T-helper 2 cell (primary cell): ENCODE measurements at regions not wholly inside any gene's neighbourhood (a gene's known extent, or its start where the extent isn't known, plus 50 kb on each side); places are given as distances from the start of the nearest gene placed in this dataset.
"Not testable (repeated sequence)": the region's sequence is repeated elsewhere in the genome, so short reads cannot be mapped to it uniquely, and the experiment has no call there.

Source experiments
- DNase-seq, 5 experiments: peaks; one replicate each; pipeline versions ENCODE4 v3.0.0 to v3.0.0-alpha.2; 2012 to 2022

DNA sequence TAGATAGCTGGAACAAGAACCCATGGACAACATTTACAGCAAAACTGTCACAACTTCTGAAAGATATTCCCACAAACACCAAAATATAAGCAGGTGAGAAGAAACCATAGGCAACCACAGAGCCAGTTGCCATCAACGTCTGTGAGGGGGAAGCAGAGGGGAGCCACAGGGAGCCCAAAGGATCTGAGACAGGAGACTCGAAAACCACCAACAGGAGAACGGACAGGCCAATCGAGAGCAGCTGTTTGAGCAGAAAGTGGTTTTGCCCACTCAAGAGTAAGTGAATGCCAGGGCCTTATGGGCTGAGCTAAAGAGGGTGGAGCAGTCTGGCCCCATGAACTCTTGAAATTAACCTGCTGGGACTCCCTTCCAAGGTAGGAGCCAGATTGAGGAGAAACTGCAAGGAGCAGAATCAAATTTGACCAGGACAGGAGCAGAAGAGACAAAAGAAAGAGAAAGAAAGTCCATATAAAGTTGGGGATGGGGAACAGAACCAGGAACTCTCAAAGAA is 195.4 kb downstream of the ANKRD60 start:
- no peak for DNase-seq

DNA sequence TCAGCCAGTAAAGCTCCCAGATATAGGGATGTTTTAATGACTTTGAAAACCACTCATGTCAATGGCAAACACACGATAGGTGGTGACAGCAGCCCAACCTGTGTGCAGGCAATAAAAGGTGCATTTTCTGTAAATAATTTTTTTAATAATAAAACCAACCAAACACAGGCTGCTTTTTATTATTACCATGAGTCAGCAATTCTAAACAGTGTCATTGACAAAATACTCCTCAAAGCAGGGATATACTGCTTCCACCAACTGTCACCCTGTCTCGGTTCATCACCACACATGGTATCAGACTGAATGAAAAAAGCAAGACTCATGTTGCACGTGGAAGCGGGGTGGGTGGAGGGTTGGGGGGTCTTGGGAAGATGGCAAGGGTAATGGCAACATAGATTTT is 195.9 kb downstream of the ANKRD60 start:
- no peak for DNase-seq

GRCh38 chr20:58031350-58031749 is 197.1 kb downstream of the ANKRD60 start:
- DNase-seq: not testable (repeated sequence)

GRCh38 chr20:58028123-58028522 is 200.3 kb downstream of the ANKRD60 start:
- DNase-seq: no peak

DNA sequence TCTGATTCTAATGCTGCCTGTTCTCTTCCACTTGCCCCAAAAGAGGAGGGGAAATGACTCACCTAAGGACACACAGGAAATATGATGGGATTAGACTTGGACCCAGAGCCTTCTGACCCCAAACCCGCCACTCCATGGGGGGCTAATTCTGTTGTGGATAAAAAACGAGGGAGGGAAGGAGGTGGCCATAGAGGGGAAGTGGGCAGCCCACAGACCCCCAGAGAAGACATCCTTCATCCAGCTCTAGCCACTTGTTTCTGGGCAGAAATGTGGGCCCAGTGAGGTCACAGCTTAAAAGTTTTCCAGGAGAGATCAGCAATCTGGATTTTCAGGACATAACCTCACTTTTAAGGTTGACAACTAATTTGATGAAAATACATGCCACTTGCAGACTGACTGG is 202.1 kb downstream of the ANKRD60 start:
- DNase-seq: no peak

GRCh38 chr20:58025233-58025632 is 203.2 kb downstream of the ANKRD60 start:
- DNase-seq: no peak

- no peak for DNase-seq
Observed at GRCh38 chr20:58024241-58024721, 204.2 kb downstream of the ANKRD60 start.

- DNase-seq: no peak
Observed at GRCh38 chr20:58023781-58024180, 204.7 kb downstream of the ANKRD60 start.

DNA sequence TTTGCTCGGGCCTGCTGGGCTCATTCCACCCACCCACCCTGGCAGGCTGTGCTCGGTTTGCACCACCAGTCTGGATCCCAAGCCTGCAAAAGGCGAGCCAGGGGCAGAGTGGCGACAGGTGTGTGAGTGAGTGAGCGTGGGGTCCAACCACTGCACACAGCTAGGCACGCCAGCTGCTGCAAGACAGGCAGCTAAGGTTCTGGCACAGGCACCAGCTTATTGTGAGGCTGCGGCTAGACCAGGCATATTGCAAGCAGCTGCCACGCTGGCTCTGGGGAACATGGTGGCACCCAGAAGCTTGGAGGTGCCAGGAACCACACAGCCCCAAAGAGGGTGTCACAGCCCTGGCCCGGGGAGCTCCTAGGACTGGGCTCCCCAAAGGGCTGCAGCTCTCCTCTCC is 205.1 kb downstream of the ANKRD60 start:
- no peak for DNase-seq

DNA sequence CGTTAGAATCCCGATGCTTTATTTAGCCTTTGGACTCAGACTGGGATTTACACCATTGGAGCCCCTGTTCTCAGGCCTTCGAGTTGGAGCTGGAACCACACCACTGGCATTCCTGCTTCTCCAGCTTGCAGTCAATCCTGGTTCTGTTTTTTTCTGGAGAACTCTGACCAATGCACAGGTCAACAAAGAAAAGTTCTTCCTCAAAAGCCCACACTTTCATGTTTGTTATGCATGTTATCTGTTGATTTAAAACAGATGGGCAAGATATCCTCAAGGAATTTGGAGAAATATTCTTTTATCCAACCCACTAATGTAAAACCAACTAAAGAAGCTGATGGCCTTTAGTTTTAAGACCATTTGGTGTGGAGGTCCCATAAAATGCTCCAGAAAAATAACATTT is 205.7 kb downstream of the ANKRD60 start:
- no peak for DNase-seq

- DNase-seq: no peak
Observed at GRCh38 chr20:58021481-58021880, 207.0 kb downstream of the ANKRD60 start.

- no peak for DNase-seq
Observed at GRCh38 chr20:58020656-58021454, 207.6 kb downstream of the ANKRD60 start.

- DNase-seq: no peak
Observed at GRCh38 chr20:58019850-58020625, 208.4 kb downstream of the ANKRD60 start.

- DNase-seq: no peak
Observed at GRCh38 chr20:58019027-58019849, 209.2 kb downstream of the ANKRD60 start.

DNA sequence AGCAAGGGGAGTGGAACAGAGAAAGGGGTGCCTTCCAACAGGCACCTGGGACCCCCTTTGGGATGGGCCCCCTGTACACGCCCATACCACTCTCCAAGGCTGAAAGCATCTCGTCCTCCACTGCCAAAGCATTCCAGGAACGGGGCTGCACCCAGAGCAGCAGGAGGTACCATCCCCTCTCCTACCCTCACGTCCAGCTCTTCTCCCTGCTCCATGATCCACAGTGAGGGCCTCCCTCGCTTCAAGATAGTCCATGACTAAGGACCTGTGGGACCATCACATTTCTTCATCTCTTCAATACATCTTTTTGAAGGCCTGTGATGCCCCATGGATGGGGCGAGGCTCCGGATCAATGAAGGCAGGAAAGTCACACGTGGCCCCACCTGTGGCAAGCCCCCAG is 209.9 kb downstream of the ANKRD60 start:
- DNase-seq: no peak

- peak in 1 of 5 experiments; percentile 7 for DNase-seq
Observed at GRCh38 chr20:58017970-58018530, 210.4 kb downstream of the ANKRD60 start.

- DNase-seq: no peak
Observed at GRCh38 chr20:58017231-58017969, 211.1 kb downstream of the ANKRD60 start.

DNA sequence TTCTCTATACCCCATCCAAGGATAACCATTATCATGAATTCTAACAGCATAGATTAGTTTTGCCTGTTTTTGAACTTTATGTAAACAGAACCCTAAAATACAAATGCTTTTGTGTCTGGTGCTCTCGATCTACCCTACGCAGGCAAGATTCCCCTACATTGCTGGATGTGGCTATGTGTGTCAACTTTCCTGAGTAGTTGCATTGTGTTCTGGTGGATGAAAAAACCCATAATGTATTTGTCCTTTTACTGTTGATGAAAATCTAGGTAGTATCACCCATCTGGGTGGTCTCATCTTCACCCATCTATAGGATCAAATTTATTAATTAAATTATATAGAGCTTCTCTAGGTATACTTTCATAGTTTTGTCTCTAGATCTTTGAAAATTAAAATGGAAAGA is 211.7 kb downstream of the ANKRD60 start:
- DNase-seq: no peak

GRCh38 chr20:58014628-58015315 is 213.7 kb downstream of the ANKRD60 start:
- peak in 1 of 5 experiments; percentile 22 for DNase-seq

DNA sequence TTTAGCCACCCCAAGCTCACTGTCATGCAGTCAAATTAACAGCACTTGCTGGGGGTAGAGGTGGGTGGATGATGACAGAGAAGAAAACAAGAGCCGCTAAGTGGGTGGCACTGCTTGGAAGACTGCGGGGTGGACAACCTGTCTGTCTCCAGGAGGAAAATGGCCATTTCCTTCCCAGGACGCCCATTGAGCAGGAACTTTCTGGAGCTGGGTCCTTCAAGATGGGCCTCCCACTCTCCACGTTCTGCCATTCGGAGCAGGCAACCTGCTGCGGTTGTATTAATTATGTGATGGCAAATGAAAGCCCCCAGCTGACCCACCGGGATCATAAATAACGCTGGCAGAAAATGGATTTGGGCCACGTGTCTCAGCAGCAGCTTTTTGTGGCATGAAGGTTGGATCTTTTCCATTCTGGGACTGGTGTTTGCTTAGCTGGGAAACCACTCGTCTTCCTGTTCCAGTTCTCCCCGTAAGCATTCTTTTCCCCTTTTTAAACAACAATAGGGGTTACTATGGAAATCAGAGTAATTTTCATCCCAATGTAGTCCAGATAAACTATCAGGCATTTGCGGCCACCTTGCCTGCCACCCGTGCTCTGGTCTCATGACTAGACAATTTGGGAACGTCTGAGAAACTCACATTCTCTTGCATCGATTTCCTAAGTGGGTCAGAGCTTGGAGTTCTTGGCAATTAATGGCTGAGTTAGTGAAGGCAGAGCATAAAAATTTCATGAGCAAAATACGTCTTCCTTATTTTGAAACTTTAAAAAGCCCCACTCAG is 215.5 kb downstream of the ANKRD60 start:
- DNase-seq: no peak
